AG10803 (cell line): ENCODE measurements at regions not wholly inside any gene's neighbourhood (a gene's known extent, or its start where the extent isn't known, plus 50 kb on each side); places are given as distances from the start of the nearest gene placed in this dataset.

ENCODE experiments used
- DNase-seq: peaks from one replicate; pipeline ENCODE4 v3.0.0; 2010; ENCODE audit warnings: low read depth
- H3K4me3 ChIP-seq: 2 replicates; pipeline ENCODE4 v1.5.1; 2011; ENCODE audit warnings: mild to moderate bottlenecking, low read length, control low read depth
- CTCF ChIP-seq: conservative IDR thresholded peaks from 2 replicates; pipeline ENCODE4 v1.5.1; 2011; ENCODE audit warnings: mild to moderate bottlenecking, low read length, control low read depth, inconsistent platforms

DNA sequence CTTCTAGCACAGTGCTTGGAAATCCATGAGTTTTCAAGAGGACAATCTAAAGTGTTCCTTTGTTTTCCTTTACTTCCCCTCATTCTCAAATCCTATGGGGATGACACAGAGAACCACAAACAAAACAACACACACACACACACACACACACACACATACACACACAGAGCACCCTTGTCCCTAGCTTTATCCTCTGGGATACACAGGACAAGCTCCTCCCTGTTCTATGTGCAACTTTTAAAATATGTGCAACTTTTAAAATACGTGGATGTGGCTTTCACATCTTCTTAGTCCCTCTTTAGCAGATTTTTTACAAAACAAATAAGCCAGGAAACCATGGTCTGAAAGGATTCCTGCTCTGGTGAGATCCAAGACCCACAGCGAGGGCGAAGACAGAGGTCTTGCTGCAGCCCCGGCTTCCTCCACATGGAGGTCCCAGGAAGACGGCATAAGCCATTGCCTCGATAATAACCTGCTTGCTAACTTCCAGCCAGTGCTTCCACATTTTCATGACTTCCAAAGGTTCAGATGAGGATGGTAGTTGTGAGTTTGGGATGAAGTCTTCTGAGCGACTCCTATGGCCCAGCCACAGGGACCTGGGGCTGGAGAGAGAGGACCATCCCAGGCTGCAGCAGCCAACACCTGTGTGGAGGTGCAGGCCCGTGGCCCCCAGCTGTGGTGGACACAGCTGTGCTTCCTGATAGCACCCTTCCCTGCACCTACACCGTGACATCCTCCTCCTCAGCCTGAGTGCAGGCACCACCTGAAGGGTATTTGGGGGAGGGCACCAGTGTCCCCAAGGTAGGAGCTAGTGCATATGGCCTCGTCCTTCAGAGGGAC lies 62.8 kb upstream of the CD93 start:
- no peak overlapping the region for H3K4me3 ChIP-seq
- DNase-seq = no peak
- no peak for TF ChIP-seq CTCF

- H3K4me3 ChIP-seq = no peak overlapping the region
- peak; percentile 88 for DNase-seq
- no peak for TF ChIP-seq CTCF
Measured at GRCh38 chr20:23147964-23148730, 62.0 kb upstream of the CD93 start.

DNA sequence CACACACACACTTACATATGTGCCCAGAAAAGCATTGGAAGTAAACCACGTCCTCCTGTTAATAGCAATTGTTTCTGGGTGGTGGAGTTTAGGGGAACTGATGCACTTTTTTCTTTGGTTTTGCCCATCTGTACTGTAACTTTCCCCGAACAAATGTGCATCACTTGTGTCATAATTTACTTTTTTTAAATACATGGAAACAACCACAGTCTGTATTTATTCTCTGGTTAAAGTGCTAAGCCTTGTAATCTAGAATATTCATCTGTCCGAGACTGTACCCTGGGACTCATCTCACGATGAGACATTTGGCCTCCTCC lies 61.5 kb upstream of the CD93 start:
- no peak for TF ChIP-seq CTCF
- no peak for DNase-seq
- H3K4me3 ChIP-seq = no peak overlapping the region

DNA sequence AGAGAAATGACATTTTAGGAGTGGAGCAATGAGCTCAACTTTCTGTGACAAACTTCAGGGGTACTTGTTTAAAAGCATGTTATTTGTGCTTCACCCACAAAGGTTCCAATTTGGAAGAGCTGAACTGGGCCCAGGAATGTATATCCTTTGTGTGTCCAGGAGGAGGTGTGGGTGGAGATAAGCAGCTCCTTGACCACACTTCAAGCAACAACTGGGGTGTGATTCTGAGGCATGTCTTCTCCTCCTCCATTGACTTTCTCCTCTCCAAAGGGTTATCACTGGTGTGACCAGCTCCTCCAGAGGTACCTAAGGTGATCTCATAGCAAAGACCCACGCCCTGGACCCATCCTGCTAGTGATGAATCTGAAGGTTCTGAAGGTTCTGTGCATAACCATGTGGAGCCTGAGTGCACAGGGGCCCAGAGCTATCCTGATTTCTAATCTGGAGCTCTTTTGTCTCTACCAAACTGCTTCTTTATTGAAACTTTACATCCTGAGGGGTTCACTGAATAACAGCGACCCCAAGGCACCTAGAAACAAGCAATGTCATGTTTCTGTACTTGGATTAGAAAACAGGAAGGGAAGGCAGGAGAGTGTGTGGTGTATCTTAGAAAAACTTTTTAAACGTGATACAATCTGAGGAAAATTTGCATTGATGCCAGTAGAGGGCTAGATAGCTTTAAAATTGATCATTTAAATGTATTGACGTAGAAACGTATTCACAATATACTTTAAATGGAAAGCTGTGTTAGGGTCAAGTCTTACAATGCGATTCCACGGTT lies 60.9 kb upstream of the CD93 start:
- DNase-seq = no peak
- no peak overlapping the region for H3K4me3 ChIP-seq
- no peak for TF ChIP-seq CTCF

DNA sequence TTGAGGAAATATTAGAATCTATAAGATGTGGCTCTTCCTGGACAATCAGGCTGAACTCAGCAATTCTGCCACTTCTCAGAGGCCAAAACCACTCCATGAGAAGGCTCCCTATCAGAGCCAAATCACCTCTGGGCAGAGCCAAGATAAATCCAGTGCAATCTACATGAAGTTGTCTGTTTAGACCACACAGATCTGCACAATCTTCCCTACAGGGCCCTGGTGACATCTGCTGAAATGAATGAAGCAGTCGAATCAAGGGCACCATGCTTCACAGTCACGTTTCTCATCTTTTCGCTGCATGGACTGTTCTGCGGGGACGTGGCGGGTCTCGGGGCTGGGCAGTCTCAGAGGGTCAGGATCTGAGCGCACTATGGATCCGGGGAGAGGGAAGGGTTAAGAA lies 60.1 kb upstream of the CD93 start:
- no peak for TF ChIP-seq CTCF
- DNase-seq = no peak
- no peak overlapping the region for H3K4me3 ChIP-seq

DNA sequence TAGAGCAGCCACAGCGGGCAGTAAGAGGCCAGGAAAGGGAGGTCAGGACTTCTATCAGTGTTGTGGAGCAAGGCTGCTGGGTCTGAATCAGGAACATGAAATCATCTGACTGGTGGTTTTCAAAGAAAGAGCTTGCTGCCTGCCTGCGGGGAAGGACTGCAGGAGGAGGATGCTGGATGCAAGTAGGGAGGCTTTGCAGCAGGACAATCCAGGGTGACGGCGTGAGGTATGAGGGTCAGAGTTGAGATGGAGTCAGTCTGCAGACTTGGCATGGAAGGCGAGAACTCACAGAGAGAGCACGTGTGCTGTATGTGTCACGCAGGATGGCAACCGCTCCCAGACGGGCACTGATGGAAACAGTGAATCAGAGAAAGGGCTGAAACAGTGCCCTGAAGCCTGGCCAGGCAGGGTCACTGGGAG lies 59.2 kb upstream of the CD93 start:
- TF ChIP-seq CTCF = no peak
- no peak overlapping the region for H3K4me3 ChIP-seq
- peak; percentile 77 for DNase-seq
